GM18909 (cell line): ENCODE measurements at regions not wholly inside any gene's neighbourhood (a gene's known extent, or its start where the extent isn't known, plus 50 kb on each side); places are given as distances from the start of the nearest gene placed in this dataset.
A peak's percentile ranks its signal among the peaks of the same experiment; 100 is the strongest.

Source experiments
- ATAC-seq: cut with Tn5 transposase; IDR thresholded peaks from one replicate; pipeline ENCODE4 v1.9.1; 2021; ENCODE audit warnings: mild to moderate bottlenecking; ENCODE audit not compliant: unreplicated experiment, poor library complexity

DNA sequence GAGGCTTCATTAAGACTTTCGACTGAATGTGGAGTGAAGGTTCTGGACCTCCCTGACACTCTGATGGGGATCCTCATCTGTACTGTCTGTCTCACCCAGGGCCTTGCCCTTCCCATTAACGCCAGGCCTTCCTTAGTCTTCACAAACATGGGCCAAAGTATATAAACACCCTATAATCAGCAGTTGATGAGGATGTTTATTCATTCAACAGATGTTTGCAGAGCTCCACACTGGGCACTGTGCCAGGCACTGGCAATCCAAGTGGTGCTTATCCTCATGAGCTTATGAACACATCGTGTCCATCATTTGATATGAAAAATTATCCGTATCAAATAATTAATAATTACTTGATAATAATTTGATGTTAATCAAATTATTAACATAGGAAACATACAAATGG, 454.4 kb downstream of the FUT8 start:
- no peak for ATAC-seq

DNA sequence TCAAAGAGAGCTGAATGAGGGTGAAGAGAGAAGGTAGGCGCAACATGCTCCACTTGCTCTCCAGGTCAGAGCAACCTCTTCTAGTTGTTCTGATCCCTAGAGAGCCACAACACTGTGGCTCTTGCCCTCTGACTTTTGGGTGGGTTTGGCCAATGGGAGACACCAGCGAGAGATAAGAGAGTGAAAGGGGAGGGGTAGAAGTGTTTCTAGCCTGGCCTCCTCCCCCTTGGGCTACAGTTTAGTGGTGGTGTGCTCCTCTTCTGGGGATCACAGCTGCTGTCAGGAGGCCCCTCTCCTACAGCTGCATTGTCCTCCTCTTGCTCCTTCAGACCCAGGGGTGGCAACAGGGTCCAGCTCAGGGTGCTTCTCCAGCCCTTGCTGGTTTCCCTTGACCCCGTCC, 454.8 kb downstream of the FUT8 start:
- ATAC-seq = no peak

DNA sequence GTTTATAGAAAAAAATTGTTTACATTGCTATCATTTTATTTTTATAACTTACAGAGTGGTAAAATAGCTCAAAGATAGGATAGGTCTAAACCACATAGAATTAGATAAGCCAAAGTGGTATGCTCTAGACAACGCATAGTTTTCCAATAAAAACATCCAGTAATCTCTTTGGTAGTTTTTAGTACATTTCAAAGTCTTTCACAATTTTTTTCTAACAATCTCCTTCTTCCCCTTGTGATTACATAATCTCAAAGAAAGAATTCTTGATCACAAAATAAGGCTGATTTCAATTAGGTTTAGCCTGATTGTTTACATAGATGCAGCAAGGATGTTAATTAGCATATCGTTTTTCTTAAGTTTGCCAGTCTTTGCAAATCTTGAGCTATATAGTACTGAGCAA, 460.0 kb downstream of the FUT8 start:
- no peak for ATAC-seq

DNA sequence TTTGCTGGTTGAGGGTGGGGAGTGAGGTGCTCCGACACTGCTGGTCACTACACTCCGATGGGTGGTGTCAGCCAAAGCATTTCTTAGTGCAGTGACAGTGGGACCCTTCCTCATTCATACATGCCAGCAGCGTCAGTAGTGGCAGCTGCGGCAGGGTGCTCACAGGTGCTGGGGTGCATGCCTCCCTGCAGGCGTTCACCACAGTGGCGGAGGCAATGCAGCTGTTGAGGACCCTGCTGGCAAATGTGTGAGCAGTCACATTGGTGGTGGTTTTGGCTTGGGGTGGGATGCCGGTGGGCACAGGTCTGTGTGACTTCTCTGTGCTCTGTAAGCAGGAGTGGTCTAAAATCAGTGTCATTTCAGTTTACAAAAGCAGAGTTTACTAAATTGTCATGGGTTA, 464.6 kb downstream of the FUT8 start:
- no peak for ATAC-seq

DNA sequence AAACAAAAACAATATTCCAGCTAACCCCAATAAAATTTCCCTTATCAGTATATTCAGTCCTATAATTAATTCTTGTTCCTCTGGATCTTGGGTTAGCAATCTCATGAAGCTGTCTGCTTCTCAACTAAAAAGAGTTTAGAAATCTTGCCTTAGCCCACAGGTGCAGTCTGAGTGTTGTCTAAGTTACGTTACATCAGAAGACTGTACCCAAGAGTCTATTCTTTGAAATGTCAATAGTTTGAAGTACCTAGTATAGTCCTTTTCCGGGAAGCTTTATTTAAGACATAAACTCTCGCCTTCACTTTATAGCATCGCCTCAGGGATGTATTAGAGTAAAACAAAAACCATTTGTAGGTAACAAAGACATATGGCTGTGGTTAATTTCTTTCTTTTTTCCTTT, 465.1 kb downstream of the FUT8 start:
- no peak for ATAC-seq

DNA sequence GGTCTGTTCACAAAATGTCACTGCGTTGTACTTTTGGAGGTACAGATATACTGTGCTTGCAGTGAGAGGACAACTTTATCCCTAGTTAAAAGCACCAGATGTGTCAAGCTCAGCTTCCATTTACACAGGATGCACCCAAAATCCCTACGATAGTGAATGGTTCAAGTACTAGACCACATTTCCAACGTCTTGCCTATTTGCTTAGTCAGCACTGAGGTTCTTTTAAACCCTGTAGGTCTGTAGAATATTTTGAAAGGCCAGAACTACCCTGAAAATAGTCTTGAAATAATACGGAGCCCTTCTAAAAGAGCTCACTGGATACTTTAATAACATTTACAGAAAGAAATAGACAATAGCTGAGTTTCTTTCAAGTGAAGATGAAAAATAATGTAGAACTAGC, 466.1 kb downstream of the FUT8 start:
- no peak for ATAC-seq

DNA sequence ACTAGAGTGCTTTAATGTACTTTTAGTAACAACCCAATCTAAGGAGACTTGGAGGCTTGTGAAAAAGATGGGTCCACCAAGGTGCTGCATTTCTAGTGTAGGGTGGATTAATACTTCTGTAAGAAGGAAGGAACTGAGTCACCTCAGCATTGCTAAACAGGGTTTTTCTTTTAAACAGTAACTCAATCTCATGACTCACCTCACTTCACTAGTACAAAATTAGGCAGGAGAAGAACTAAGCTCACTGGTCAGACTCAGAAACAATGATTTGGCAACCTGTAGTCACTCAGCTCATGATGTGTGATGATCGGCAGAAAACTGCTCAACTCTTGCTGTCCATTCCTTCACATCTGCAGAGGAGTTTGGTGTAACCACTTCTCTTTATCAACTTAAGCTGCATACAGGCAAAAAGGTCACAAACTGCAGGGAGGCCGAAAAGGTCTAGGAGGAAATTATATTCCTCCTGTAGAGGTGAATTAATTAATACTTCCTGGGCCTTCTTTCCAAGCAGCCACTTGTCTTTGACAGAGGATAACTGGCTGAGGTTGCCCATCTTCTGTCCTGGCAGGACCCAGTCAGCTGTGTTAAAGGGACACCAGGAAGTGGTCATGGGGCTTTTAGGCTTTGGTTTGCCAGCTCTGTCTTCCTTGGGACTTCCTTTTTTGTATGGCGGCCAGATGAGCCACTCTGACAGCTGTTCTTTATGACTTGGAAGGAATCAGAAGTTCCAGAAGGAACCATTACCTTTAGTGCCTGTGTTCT, 466.9 kb downstream of the FUT8 start:
- peak; percentile 54 for ATAC-seq

DNA sequence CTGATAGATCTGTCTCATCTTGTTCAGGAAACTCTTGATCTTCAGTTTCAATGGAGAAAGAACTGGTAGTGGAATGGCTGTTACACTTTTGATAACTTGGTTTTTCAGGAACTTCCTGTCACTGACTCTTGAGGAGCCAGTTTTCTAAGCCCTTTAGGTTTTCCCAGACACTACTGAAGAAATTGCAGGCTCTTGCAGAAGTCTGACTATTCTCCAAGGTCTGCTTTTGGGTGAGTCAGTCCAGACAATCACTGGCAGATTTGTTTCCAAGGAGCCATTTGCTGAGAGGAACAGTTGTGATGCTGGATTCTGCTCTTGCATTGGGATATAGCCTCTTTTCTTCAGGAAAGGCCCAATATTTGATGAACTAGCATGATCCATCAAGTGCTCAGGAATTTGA, 468.0 kb downstream of the FUT8 start:
- no peak for ATAC-seq

DNA sequence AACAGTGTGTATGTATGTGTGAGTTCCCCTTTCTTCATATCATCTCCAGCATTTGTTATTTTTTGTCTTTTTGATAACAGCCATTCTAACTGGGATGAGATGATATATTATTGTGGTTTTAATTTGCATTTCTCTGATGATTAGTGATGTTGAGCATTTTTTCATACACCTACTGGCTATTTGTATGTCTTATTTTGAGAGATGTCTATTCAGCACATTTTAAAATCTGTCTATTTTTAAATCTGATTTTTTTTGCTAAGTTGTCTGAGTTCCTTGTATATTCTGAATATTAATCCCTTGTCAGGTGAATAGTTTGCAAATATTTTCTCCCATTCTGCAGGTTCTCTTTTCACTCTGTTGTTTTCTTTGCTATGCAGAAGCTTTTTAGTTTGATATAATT, 469.1 kb downstream of the FUT8 start:
- no peak for ATAC-seq

DNA sequence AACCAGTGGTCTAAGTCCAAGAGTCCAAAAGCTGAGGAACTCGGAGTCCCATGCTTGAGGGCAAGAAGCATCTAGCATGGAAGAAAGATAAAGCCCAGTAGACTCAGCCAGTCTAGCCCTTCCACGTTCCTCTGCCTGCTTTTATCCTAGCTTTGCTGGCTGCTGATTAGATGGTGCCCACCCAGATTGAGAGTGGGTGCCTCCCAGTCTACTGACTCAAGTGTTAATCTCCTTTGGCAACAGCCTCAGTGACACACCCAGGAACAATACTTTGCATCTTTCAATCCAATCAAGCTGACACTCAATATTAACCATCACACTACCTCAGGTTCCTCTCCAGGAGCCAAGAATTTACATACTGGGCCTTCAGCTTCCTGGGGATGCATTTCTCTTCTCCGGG, 476.1 kb downstream of the FUT8 start:
- no peak for ATAC-seq

DNA sequence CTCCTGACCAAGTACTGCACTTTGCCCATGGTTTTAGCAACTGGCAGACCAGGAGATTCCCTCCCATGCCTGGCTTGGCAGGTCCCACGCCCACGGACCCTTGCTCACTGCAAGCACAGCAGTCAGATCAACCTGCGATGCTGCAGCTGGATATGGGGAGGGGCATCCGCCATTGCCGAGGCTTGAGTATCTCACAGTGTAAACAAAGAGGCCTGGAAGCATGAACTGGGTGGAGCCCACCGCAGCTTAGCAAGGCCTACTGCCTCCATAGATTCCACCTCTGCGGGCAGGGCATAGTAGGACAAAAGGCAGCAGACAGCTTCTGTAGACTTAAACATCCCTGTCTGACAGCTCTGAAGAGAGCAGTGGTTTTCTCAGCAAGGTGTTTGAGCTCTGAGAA, 479.8 kb downstream of the FUT8 start:
- ATAC-seq = no peak

DNA sequence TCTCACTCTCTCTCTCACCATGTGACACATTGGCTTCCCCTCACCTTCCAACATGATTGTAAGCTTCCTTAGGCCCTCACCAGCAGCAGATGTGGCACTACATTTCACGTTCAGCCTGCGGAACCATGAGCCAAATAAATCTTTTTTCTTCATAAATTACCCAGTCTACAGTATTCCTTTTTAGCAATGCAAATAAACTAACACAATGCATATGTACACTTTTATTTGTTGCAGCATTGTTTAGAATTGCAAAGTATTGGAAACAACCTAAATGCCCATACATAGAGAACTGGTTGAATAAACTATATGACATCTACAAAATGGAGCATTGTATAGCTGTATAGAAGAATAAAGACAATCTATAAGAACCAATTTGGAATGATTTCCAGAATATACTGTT, 487.6 kb downstream of the FUT8 start:
- ATAC-seq = no peak

DNA sequence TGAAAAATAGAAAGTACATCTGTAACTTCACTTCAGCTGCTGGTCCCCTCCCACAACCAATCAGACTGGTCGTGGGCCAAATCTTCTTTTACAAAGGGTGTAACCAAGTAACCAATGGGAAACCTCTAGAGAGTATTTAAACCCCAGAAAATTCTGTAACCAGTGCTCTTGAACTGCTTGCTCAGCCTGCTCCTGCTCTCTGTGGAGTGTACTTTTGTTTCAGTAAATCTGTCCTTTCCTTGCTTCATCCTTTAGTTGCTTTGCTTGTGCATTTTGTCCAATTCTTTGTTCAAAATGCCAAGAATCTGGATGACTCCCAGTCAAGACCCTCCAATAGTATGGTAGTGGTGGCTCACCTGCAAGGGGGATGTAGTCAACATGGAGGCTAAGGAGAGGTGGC, 489.1 kb downstream of the FUT8 start:
- no peak for ATAC-seq

DNA sequence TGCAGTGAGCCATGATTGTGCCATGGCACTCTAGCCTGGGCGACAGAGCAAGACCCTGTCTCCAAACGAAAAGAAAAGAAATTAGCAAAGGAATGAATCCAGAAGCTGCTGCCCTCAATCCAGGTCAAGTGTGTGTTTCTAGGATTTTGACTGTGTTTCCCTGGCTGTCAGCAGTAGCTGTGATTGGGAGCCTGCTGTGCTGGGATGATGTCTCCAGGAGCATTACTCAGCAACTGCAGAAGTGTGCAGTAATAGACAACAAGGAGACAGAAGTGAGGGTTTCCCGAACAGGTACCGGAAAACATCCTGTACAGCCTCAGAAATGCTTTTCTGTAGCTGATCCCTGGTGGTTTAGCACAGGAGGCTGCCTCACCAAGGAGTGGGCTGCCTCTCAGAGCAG, 492.5 kb downstream of the FUT8 start:
- no peak for ATAC-seq

DNA sequence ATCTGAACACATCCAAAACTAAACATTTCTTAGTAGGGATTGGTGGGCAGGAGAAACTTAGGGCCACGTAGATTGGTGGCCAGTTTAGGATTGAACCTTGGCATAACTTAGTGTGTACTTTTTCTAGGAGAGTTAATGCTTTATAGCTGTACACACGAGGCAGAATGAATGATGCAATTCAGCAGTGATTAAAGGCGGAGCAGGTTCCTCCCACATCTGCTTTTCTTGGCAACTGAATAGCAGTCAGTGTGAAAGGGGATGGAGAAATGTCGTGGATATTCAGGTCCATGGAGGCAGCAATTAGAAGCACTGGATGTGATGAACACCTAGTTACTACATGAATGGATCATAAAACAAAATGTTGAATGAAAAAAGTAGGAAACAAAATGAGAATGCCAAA, 493.8 kb downstream of the FUT8 start:
- ATAC-seq = no peak

DNA sequence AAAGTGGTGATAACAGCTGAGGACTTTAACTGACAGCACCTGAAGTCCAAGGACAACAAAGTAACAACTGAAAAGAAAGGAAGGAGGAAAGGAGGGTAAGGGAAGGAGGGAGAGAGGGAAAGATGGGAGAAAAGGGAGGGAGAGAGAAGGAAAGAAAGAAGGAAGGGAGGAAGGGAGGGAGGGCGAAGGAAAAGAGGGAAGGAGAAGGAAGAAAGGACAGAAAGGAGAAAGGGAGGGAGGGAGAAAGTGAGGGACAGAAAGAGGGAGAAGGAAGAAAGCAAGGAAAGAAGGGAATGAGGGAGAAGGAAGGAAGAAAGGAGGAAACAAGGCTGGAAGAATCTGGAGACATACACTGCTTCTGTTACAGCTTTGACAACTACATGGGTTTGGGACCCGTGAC, 494.4 kb downstream of the FUT8 start:
- no peak for ATAC-seq

DNA sequence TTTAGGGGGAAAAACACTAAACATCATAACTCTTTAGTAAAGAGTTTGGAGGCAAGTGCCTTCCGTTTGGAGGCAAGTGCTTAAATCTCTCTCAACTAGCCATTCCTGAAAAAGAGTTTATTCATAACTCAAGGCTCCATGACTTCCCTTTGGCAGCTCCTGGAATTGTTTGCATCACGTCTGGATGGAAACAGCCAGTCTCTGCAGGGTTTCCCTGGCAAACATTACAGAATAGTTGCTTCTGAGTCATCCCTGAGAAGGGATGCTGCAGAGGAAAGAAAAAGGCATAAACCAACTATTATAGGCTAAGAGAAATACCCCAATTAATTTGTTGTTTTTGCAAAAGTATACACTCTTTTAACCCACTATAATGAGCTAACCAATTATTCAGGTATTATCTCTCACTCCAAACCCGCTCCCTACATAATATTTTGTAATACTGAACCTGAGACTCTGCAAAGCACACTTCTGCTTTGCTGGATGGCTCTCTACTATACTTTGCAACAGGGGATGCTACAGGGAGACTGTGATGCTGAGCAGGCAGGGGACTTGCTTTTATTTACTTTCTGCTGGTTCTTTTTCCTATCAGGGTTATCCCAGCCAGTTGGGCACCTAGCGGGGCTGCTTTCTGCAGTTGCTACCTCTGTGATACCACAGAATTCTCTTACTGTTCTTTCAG, 497.7 kb downstream of the FUT8 start:
- no peak for ATAC-seq

DNA sequence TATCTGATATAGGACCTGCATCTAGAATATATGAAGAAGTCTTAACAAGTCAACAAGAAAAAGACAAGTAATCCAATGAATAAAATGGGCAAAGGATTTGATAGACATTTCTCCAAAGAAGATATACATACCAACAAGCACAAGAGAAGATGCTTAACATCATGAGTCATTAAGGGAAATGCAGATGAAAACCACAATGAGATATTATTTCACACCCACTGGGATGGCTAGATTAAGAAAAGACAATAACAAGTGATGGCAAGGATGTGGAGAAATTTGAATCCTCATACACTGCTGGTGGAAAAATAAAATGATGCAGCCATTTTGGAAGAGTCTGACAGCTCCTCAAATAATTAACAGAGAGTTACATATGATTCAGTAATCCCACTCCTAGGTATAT, 502.6 kb downstream of the FUT8 start:
- ATAC-seq = no peak

DNA sequence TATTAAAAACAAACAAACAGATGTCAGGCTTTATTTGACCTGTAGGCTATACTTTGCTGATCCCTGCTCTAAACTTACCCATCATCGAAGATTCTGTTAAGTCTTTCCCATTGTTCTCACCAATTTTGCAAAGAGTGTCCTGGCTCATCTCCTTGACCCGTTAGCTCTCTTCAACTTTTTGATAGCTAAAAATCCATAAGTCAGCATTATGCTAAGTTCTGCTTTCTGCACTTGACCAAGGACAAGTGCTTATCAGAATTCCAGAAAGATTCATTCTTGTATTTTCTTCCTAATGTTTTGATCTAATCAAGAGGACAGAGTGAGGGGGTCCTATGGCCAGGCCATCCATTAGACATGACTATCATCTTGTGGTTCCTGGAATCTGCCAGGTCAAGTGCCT, 503.5 kb downstream of the FUT8 start:
- no peak for ATAC-seq

DNA sequence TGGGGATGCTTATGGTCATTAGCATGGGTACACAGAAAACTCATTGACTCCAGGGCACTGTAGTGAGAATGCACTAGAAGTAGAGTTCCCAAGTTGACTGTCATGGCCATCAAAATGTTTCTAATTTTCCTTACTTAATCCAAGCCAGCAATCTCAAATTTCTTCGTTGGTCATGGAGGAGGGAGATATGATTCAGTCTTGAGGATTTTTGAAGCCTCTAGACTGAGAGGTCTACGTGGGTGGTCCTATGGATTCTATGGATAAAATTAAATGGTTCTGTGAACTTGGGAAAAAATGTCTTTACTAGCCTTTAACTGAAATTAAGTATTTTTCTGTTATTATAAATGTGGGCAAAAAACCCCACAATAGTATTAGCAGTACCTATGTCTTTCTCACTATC, 508.5 kb downstream of the FUT8 start:
- ATAC-seq = no peak

DNA sequence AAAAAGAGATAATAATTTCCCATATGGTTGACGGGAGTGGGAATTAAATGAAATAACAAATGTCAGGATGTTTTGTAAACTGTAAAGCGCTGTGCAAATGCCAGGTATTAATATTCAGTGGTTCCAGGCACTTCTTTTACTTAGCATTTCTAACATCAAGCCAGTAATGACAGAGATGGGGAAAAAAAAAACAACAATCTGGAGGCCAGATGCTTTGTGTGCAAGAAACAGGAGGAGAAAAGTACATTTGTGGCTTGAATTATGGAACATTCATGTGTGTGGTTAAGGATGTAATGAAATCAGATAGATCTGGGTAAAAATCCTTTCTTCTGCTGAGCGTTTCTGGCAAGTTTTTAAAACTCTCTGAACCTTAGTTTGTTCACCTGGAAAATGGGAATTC, 509.6 kb downstream of the FUT8 start:
- ATAC-seq = no peak

DNA sequence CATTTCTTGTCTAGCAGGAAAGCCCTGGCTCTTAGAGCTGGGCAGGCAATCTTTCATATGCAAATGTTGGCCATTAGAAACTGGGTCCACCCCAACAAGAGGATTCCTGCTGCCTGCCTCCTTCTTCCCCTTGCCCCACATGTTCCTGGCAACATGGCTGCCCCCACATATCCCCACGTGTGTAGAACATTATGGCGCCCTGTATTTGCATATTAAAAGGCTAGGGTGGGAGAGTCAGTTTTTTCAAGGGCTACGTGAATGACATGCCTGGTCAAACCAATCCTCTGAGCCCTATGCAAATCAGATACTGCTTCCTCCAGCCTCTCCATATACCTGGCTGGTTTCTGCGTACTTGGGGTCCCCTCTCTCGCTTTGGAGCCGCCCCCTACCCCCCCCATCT, 514.0 kb downstream of the FUT8 start:
- no peak for ATAC-seq
